ENCODE measurements at regions not wholly inside any gene's neighbourhood (a gene's known extent, or its start where the extent isn't known, plus 50 kb on each side); places are given as distances from the start of the nearest gene placed in this dataset.

DNA sequence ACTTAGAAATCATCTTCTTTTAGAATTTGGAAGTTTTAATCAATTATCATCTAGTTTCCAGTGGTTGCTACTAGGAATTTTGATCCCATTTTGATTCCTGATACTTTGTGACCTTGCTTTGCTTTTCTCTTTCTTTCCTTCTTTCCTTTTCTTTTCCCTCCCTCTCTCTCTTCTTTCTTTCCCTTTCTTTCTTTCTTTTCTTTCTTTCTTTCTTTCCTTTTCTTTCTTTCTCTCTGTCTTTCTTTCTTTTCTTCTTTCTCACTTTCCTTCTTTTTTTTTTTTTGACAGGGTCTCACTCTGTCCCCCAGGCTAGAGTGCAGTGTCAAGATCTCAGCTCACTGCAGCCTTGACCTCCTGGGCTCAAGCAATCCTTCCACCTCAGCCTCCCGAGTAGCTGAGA is 81.5 kb upstream of the OSBPL8 start:
- Histone ChIP-seq H3K9me3 (ENCODE audit: insufficient read depth, low read length) (no peaks in the 10 kb centered on the region), H3K9me2 (replicated peaks; ENCODE audit: insufficient read depth, low read length) (no peaks in the 10 kb centered on the region), H3K4me2 (ENCODE audit: low read depth, low read length, poor library complexity, severe bottlenecking) (no peak overlapping the region), H3F3A (ENCODE audit: insufficient read depth) (no peaks in the 10 kb centered on the region), H3K27me3 (ENCODE audit: low read length) (no peaks in the 10 kb centered on the region), H4K20me1 (ENCODE audit: low read depth, low read length) (no peaks in the 10 kb centered on the region), H3K4me3 (ENCODE audit: insufficient read depth, low read length, poor library complexity, severe bottlenecking) (no peak overlapping the region), H3K9ac (ENCODE audit: low read length) (no peak overlapping the region), H3K79me2 (ENCODE audit: insufficient read depth, low read length) (no peaks in the 10 kb centered on the region), H2AFZ (ENCODE audit: low read depth, low read length, severe bottlenecking) (no peak overlapping the region), H3K27ac (ENCODE audit: low read depth, low read length) (no peak overlapping the region), H3K36me3 (ENCODE audit: low read length) (no peaks in the 10 kb centered on the region)
- no peak for TF ChIP-seq EZH2phosphoT487 (conservative IDR thresholded peaks at IDR 0.05; ENCODE audit: low read length)
- TF ChIP-seq, protein P1, sequence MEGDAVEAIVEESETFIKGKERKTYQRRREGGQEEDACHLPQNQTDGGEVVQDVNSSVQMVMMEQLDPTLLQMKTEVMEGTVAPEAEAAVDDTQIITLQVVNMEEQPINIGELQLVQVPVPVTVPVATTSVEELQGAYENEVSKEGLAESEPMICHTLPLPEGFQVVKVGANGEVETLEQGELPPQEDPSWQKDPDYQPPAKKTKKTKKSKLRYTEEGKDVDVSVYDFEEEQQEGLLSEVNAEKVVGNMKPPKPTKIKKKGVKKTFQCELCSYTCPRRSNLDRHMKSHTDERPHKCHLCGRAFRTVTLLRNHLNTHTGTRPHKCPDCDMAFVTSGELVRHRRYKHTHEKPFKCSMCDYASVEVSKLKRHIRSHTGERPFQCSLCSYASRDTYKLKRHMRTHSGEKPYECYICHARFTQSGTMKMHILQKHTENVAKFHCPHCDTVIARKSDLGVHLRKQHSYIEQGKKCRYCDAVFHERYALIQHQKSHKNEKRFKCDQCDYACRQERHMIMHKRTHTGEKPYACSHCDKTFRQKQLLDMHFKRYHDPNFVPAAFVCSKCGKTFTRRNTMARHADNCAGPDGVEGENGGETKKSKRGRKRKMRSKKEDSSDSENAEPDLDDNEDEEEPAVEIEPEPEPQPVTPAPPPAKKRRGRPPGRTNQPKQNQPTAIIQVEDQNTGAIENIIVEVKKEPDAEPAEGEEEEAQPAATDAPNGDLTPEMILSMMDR (IDR thresholded peaks at IDR 0.05; ENCODE audit: insufficient read depth, low read length, poor library complexity, severe bottlenecking), result no peak

DNA sequence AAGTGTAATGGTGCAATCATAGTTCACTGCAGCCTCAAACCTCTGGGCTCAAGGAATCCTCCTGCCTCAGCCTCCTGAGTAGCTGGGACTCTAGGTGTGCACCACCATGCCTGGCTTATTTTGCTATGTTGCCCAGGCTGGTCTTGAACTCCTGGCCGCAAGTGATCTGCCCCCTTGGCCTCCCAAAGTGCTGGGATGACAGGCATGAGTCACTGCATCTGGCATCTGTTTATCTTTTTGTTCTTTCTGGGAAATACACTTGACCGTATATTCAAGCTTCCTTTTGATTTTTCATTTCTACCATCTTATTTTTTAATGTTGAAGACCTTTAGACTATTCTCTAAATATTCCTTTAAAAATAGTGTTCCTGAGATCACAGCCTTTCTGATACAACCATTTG is 82.4 kb upstream of the OSBPL8 start:
- no peaks in the 10 kb centered on the region for H3K36me3 ChIP-seq (ENCODE audit: low read length)
- H3K27ac ChIP-seq (ENCODE audit: low read depth, low read length), result no peak overlapping the region
- no peaks in the 10 kb centered on the region for H3K79me2 ChIP-seq (ENCODE audit: insufficient read depth, low read length)
- no peak for TF ChIP-seq EZH2phosphoT487 (conservative IDR thresholded peaks at IDR 0.05; ENCODE audit: low read length)
- TF ChIP-seq, protein P1 (IDR thresholded peaks at IDR 0.05; ENCODE audit: insufficient read depth, low read length, poor library complexity, severe bottlenecking), result no peak
- H3K9me3 ChIP-seq (ENCODE audit: insufficient read depth, low read length), result no peaks in the 10 kb centered on the region
- no peaks in the 10 kb centered on the region for H3F3A ChIP-seq (ENCODE audit: insufficient read depth)
- no peak overlapping the region for H3K9ac ChIP-seq (ENCODE audit: low read length)
- no peak overlapping the region for H3K4me3 ChIP-seq (ENCODE audit: insufficient read depth, low read length, poor library complexity, severe bottlenecking)
- no peaks in the 10 kb centered on the region for H3K27me3 ChIP-seq (ENCODE audit: low read length)
- no peaks in the 10 kb centered on the region for H4K20me1 ChIP-seq (ENCODE audit: low read depth, low read length)
- H3K9me2 ChIP-seq (replicated peaks; ENCODE audit: insufficient read depth, low read length), result no peaks in the 10 kb centered on the region
- no peak overlapping the region for H3K4me2 ChIP-seq (ENCODE audit: low read depth, low read length, poor library complexity, severe bottlenecking)
- no peak overlapping the region for H2AFZ ChIP-seq (ENCODE audit: low read depth, low read length, severe bottlenecking)

DNA sequence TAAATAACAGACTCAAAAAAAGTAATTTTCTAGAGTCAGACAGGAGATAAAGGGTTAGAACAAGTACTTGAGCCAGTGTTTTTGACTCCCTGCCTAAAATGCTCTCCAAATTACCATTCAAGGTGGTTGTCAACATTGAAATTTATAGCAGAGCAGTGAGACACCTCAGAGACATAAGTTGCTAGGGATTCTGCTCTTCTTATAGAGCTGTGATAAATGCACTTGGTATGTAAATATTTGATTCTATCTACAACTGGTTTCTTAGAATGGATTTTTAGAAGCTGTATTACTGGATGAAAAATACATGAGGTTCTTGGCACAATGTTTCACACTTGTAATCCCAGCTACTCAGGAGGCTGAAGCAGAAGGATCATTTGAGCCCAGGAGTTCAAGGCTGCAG is 83.9 kb upstream of the OSBPL8 start:
- Histone ChIP-seq H3K9me3 (ENCODE audit: insufficient read depth, low read length) (no peaks in the 10 kb centered on the region), H3K27ac (ENCODE audit: low read depth, low read length) (no peak overlapping the region), H4K20me1 (ENCODE audit: low read depth, low read length) (no peaks in the 10 kb centered on the region), H3K4me3 (ENCODE audit: insufficient read depth, low read length, poor library complexity, severe bottlenecking) (no peak overlapping the region), H2AFZ (ENCODE audit: low read depth, low read length, severe bottlenecking) (no peak overlapping the region), H3K79me2 (ENCODE audit: insufficient read depth, low read length) (no peaks in the 10 kb centered on the region), H3K9me2 (replicated peaks; ENCODE audit: insufficient read depth, low read length) (no peaks in the 10 kb centered on the region), H3K4me2 (ENCODE audit: low read depth, low read length, poor library complexity, severe bottlenecking) (no peak overlapping the region), H3K9ac (ENCODE audit: low read length) (no peak overlapping the region), H3K27me3 (ENCODE audit: low read length) (no peaks in the 10 kb centered on the region), H3K36me3 (ENCODE audit: low read length) (no peaks in the 10 kb centered on the region), H3F3A (ENCODE audit: insufficient read depth) (no peaks in the 10 kb centered on the region)
- TF ChIP-seq, protein P1 (IDR thresholded peaks at IDR 0.05; ENCODE audit: insufficient read depth, low read length, poor library complexity, severe bottlenecking), result no peak
- no peak for TF ChIP-seq EZH2phosphoT487 (conservative IDR thresholded peaks at IDR 0.05; ENCODE audit: low read length)

DNA sequence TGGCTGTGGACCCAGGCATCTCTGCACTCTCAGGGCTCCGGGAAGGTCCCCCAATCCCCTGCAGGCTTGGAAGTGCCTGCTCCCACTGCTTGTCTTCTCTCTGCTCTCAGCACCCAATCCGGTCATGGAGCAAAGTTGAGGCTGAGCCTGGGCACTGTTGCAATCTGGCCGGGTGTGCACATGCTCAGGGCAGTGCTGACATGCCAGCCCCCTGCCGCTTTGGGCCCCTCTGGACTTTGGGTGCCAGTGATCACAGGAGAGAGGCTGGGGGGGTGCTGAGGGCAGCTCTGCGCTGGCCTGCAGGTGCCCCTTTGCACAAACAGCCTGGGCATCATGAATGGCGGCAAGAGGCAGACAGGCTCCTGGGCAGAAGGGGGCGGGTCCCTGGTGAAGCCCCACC is 85.4 kb upstream of the OSBPL8 start:
- Histone ChIP-seq H3K9ac (ENCODE audit: low read length) (no peak overlapping the region), H3K27ac (ENCODE audit: low read depth, low read length) (no peak overlapping the region), H3K36me3 (ENCODE audit: low read length) (no peaks in the 10 kb centered on the region), H3K79me2 (ENCODE audit: insufficient read depth, low read length) (no peaks in the 10 kb centered on the region), H3K27me3 (ENCODE audit: low read length) (no peaks in the 10 kb centered on the region), H3K4me3 (ENCODE audit: insufficient read depth, low read length, poor library complexity, severe bottlenecking) (no peak overlapping the region), H2AFZ (ENCODE audit: low read depth, low read length, severe bottlenecking) (no peak overlapping the region), H3K9me2 (replicated peaks; ENCODE audit: insufficient read depth, low read length) (no peaks in the 10 kb centered on the region), H4K20me1 (ENCODE audit: low read depth, low read length) (no peaks in the 10 kb centered on the region), H3K9me3 (ENCODE audit: insufficient read depth, low read length) (no peaks in the 10 kb centered on the region), H3K4me2 (ENCODE audit: low read depth, low read length, poor library complexity, severe bottlenecking) (no peak overlapping the region), H3F3A (ENCODE audit: insufficient read depth) (no peaks in the 10 kb centered on the region)
- TF ChIP-seq, protein P1 (IDR thresholded peaks at IDR 0.05; ENCODE audit: insufficient read depth, low read length, poor library complexity, severe bottlenecking), result no peak
- TF ChIP-seq EZH2phosphoT487 (conservative IDR thresholded peaks at IDR 0.05; ENCODE audit: low read length), result no peak
